ENCODE measurements at regions not wholly inside any gene's neighbourhood (a gene's known extent, or its start where the extent isn't known, plus 50 kb on each side); places are given as distances from the start of the nearest gene placed in this dataset.

- Histone ChIP-seq H3K4me1 (peaks cover 6 to 27% (median 20%) of the 10 kb centered on the region in 4 donors), H3K36me3 (no peaks in the 10 kb centered on the region), H3K27me3 (no peaks in the 10 kb centered on the region), H3K4me3 (no peak overlapping the region), H3K27ac (no peak overlapping the region), H3K9me3 (no peaks in the 10 kb centered on the region)
- WGBS, 2 donors, result 78 to 84% methylated on average over 3 of the region's 3 CpGs
- TF ChIP-seq CTCF (IDR thresholded peaks at IDR 0.05) (no peak), POLR2A (IDR thresholded peaks at IDR 0.05) (no peak), EP300 (IDR thresholded peaks at IDR 0.05) (no peak)
- DNase-seq (ENCODE audit: low spot score in 2 of 2), result no peak
These were observed 96.8 kb upstream of the LPP start for GRCh38 chr3:188057124-188057523.

- TF ChIP-seq EP300 (IDR thresholded peaks at IDR 0.05) (no peak), POLR2A (IDR thresholded peaks at IDR 0.05) (no peak), CTCF (IDR thresholded peaks at IDR 0.05) (no peak)
- H3K27ac ChIP-seq, result no peak overlapping the region
- no peak for DNase-seq (ENCODE audit: low spot score in 2 of 2)
These were observed 95.3 kb upstream of the LPP start for GRCh38 chr3:188058569-188059184.

GRCh38 chr3:188059351-188059750, 94.6 kb upstream of the LPP start:
- no peaks in the 10 kb centered on the region for H3K36me3 ChIP-seq
- TF ChIP-seq POLR2A (IDR thresholded peaks at IDR 0.05) (no peak), EP300 (IDR thresholded peaks at IDR 0.05) (no peak), CTCF (IDR thresholded peaks at IDR 0.05) (no peak)
- no peaks in the 10 kb centered on the region for H3K9me3 ChIP-seq
- no peak overlapping the region for H3K27ac ChIP-seq
- no peak overlapping the region for H3K4me3 ChIP-seq
- H3K4me1 ChIP-seq, result peaks cover 0 to 15% (median 2%) of the 10 kb centered on the region in 4 donors
- 60 to 61% methylated on average over 3 of the region's 3 CpGs for WGBS, 2 donors
- no peaks in the 10 kb centered on the region for H3K27me3 ChIP-seq
- DNase-seq (ENCODE audit: low spot score in 2 of 2), result no peak

More at GRCh38 chr3:188058569-188059184, 95.3 kb upstream of the LPP start:
- Histone ChIP-seq H3K9me3 (no peaks in the 10 kb centered on the region), H3K4me3 (no peak overlapping the region), H3K36me3 (no peaks in the 10 kb centered on the region), H3K4me1 (peaks cover 0 to 15% (median 8%) of the 10 kb centered on the region in 4 donors), H3K27me3 (no peaks in the 10 kb centered on the region)
- 71 to 72% methylated on average over 5 of the region's 5 CpGs for WGBS, 2 donors

GRCh38 chr3:188060264-188060835, 93.6 kb upstream of the LPP start:
- WGBS, 2 donors, result 89% methylated on average over 2 of the region's 2 CpGs
- H3K4me1 ChIP-seq, result peaks cover 0 to 21% (median 8%) of the 10 kb centered on the region in 4 donors
- no peaks in the 10 kb centered on the region for H3K27me3 ChIP-seq
- H3K27ac ChIP-seq, result peak overlapping the region in 2 of 4 donors; percentile 12 to 36
- H3K4me3 ChIP-seq, result no peak overlapping the region
- H3K9me3 ChIP-seq, result no peaks in the 10 kb centered on the region
- no peaks in the 10 kb centered on the region for H3K36me3 ChIP-seq
- no peak for DNase-seq (ENCODE audit: low spot score in 2 of 2)
- TF ChIP-seq EP300 (IDR thresholded peaks at IDR 0.05), result no peak
- no peak for TF ChIP-seq POLR2A (IDR thresholded peaks at IDR 0.05)
- no peak for TF ChIP-seq CTCF (IDR thresholded peaks at IDR 0.05)

- TF ChIP-seq EP300 (IDR thresholded peaks at IDR 0.05) (peak in 1 of 2 donors; percentile 10), POLR2A (IDR thresholded peaks at IDR 0.05) (no peak)
- peak overlapping the region in 1 of 4 donors; percentile 12 for H3K27ac ChIP-seq
- H3K36me3 ChIP-seq, result no peaks in the 10 kb centered on the region
- no peaks in the 10 kb centered on the region for H3K9me3 ChIP-seq
- no peak overlapping the region for H3K4me3 ChIP-seq
- no peaks in the 10 kb centered on the region for H3K27me3 ChIP-seq
- WGBS, 2 donors, result 40 to 48% methylated on average over 2 of the region's 2 CpGs
- H3K4me1 ChIP-seq, result peaks cover 0 to 24% (median 9%) of the 10 kb centered on the region in 4 donors
- no peak for DNase-seq (ENCODE audit: low spot score in 2 of 2)
These were observed 93.0 kb upstream of the LPP start for GRCh38 chr3:188060840-188061544.
